ENCODE measurements at regions not wholly inside any gene's neighbourhood (a gene's known extent, or its start where the extent isn't known, plus 50 kb on each side); places are given as distances from the start of the nearest gene placed in this dataset.

DNA sequence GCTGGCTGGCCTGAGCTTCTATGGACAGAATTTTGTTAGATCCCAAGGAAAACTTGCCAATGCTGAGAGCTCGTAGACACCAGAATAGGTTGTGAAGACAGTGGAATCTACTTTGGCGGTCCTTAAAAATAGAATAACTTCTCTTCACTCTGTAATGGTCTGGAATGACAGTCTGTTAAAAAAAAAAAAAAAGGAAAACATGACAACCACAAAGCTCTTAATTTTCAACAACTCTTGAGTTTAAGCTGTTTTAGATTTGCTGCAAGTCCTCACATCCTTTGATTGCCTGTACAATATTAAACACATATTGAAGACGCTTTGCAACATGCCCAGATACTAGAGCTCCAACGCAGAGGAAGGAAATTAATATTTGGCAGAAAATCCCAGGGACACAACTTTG lies 122.8 kb upstream of the GALNT15 start:
- Mint-ChIP-seq H3K9me3 (no peaks in the 10 kb centered on the region), H3K4me3 (no peak overlapping the region), H3K36me3 (ENCODE audit: insufficient read depth in 1 of 3, low read depth in 3 of 3) (no peaks in the 10 kb centered on the region), H3K27ac (no peak overlapping the region), H3K4me1 (peaks cover 3 to 5% of the 10 kb centered on the region in 2 experiments; a peak in 2 of 4 replicates), H3K27me3 (ENCODE audit: low read depth) (no peaks in the 10 kb centered on the region)
- Histone ChIP-seq H3T11ph (ENCODE audit: low read length) (no peak overlapping the region), H2BK120ac (ENCODE audit: low read depth, low read length, poor library complexity, severe bottlenecking) (no peak overlapping the region), H3K79me1 (ENCODE audit: insufficient read depth, low read depth, low read length, poor library complexity, severe bottlenecking) (no peaks in the 10 kb centered on the region), H3K4me1 (ENCODE audit: insufficient read depth, low read length) (no peaks in the 10 kb centered on the region; the same call in 1 of the 2 replicates), H4K20me1 (ENCODE audit: control insufficient read depth, insufficient read depth, insufficient read length) (peaks cover 2% of the 10 kb centered on the region), H3K23me2 (ENCODE audit: insufficient read length, low read depth, low read length, poor library complexity, severe bottlenecking) (no peaks in the 10 kb centered on the region), H2BK5ac (ENCODE audit: insufficient read length, low read length) (no peak overlapping the region), H3K4me2 (ENCODE audit: insufficient read depth, insufficient read length, low read length) (no peak overlapping the region), H3K27ac (ENCODE audit: insufficient read length, low read depth, low read length) (no peak overlapping the region), H2BK12ac (ENCODE audit: insufficient read length, low read depth, low read length) (no peak overlapping the region), H3K9me3 (ENCODE audit: control insufficient read depth, low read depth, low read length) (no peaks in the 10 kb centered on the region), H3K9ac (ENCODE audit: extremely low read depth, insufficient read length, low read length) (no peak overlapping the region), H3K18ac (ENCODE audit: insufficient read length, low read depth, low read length) (no peak overlapping the region), H3K79me2 (ENCODE audit: insufficient read depth, low read length) (no peaks in the 10 kb centered on the region), H3K56ac (ENCODE audit: insufficient read length, low read depth, low read length) (no peak overlapping the region), H2AFZ (ENCODE audit: low read length) (no peak overlapping the region), H3K14ac (ENCODE audit: insufficient read depth, low read length) (no peak overlapping the region), H4K91ac (ENCODE audit: insufficient read length, low read depth, low read length) (no peak overlapping the region), H2BK20ac (ENCODE audit: low read depth, low read length, poor library complexity, severe bottlenecking) (no peak overlapping the region), H2AK5ac (ENCODE audit: insufficient read length, low read length) (no peak overlapping the region), H2BK15ac (ENCODE audit: low read depth, low read length) (no peak overlapping the region), H3K4ac (ENCODE audit: low read depth, low read length) (no peak overlapping the region), H3K23ac (ENCODE audit: insufficient read length, low read depth, low read length) (no peak overlapping the region), H4K8ac (replicated peaks; ENCODE audit: insufficient read length, low read depth, low read length) (no peak overlapping the region), H4K5ac (ENCODE audit: insufficient read length, low read depth, low read length) (no peak overlapping the region), H3K27me3 (ENCODE audit: insufficient read depth, low read length) (no peaks in the 10 kb centered on the region)
- TF ChIP-seq, protein P1, sequence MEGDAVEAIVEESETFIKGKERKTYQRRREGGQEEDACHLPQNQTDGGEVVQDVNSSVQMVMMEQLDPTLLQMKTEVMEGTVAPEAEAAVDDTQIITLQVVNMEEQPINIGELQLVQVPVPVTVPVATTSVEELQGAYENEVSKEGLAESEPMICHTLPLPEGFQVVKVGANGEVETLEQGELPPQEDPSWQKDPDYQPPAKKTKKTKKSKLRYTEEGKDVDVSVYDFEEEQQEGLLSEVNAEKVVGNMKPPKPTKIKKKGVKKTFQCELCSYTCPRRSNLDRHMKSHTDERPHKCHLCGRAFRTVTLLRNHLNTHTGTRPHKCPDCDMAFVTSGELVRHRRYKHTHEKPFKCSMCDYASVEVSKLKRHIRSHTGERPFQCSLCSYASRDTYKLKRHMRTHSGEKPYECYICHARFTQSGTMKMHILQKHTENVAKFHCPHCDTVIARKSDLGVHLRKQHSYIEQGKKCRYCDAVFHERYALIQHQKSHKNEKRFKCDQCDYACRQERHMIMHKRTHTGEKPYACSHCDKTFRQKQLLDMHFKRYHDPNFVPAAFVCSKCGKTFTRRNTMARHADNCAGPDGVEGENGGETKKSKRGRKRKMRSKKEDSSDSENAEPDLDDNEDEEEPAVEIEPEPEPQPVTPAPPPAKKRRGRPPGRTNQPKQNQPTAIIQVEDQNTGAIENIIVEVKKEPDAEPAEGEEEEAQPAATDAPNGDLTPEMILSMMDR (conservative IDR thresholded peaks at IDR 0.05) = no peak
- no peak for DNase-seq
- no CpG with 5 or more reads among the region's 4 CpGs for WGBS (ENCODE audit: extremely low coverage, insufficient read length, low lambda C conversion rate)
